ENCODE measurements at regions not wholly inside any gene's neighbourhood (a gene's known extent, or its start where the extent isn't known, plus 50 kb on each side); places are given as distances from the start of the nearest gene placed in this dataset.

DNA sequence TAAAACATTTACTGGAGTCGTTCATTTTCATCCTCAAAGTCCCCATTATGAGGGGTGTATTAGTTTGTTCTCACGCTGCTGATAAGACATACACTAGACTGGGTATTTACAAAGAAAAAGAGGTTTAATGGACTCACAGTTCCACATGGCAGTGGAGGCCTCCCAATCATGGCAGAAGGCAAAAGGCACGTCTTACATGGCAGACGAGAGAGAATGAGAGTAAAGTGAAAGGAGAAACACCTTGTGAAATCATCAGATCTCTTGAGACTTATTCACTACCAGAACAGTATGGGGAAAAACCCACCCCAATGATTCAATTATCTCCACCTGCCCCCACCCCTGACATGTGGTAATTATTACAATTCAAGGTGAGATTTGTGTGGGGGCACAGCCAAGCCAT lies 830.4 kb upstream of the RGS18 start:
- Histone ChIP-seq H3K4me1 (no peaks in the 10 kb centered on the region), H3K27me3 (ENCODE audit: low read depth) (no peaks in the 10 kb centered on the region), H3K9me3 (replicated peaks) (no peaks in the 10 kb centered on the region), H3K4me3 (no peak overlapping the region), H3K27ac (replicated peaks) (no peak overlapping the region), H3K36me3 (no peaks in the 10 kb centered on the region)
- intact Hi-C loops (cut with micrococcal nuclease) = no loop called here
- no peak for DNase-seq
- no peak for TF ChIP-seq CTCF (IDR thresholded peaks at IDR 0.05; ENCODE audit: borderline replicate concordance)

DNA sequence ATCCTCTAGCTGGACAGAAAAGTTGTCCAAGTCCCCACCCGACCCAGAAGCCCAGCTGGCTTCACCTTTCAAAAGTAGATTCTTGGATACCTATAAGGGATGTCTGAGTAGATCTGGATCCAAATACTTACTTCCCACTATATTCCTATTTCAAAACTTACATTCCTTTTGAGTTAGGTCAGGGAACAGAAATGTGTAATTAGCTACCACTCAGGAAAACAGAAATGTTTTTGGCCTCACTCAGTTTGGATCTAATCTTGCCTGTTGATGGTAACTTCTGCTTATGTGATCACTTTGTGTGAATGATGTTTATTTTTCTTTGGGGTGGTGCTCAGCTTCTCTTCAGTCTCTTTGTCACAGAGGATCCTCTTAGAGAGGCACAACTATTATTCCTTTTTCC lies 814.4 kb upstream of the RGS18 start:
- DNase-seq = no peak
- Histone ChIP-seq H3K4me1 (no peaks in the 10 kb centered on the region), H3K4me3 (no peak overlapping the region), H3K9me3 (replicated peaks) (peaks cover 31% of the 10 kb centered on the region), H3K27ac (replicated peaks) (no peak overlapping the region), H3K36me3 (no peaks in the 10 kb centered on the region), H3K27me3 (ENCODE audit: low read depth) (no peaks in the 10 kb centered on the region)
- TF ChIP-seq CTCF (IDR thresholded peaks at IDR 0.05; ENCODE audit: borderline replicate concordance) = no peak
- intact Hi-C loops (cut with micrococcal nuclease) = no loop called here

DNA sequence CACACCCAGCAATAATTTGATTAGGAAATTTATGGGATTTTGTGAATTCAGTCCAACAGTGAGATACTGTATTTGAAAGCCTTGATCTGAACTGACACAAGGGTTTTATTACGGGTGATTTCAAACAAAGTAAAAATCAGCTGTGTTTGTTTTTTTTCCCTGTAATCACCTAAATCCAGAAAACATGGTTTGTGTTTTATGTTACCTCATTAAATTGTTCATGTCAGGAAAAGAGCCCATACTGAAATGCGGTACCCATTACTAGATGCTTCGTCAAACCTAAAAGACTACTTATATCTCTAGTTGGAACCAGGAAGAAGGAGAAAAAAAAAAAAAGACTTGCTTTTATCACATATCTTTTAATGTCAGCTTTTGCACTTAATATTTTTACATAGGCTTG lies 811.9 kb upstream of the RGS18 start:
- Histone ChIP-seq H3K9me3 (replicated peaks) (peaks cover 38% of the 10 kb centered on the region), H3K36me3 (no peaks in the 10 kb centered on the region), H3K27ac (replicated peaks) (no peak overlapping the region), H3K4me1 (no peaks in the 10 kb centered on the region), H3K27me3 (ENCODE audit: low read depth) (no peaks in the 10 kb centered on the region), H3K4me3 (no peak overlapping the region)
- TF ChIP-seq CTCF (IDR thresholded peaks at IDR 0.05; ENCODE audit: borderline replicate concordance) = no peak
- intact Hi-C loops (cut with micrococcal nuclease) = no loop called here
- no peak for DNase-seq

DNA sequence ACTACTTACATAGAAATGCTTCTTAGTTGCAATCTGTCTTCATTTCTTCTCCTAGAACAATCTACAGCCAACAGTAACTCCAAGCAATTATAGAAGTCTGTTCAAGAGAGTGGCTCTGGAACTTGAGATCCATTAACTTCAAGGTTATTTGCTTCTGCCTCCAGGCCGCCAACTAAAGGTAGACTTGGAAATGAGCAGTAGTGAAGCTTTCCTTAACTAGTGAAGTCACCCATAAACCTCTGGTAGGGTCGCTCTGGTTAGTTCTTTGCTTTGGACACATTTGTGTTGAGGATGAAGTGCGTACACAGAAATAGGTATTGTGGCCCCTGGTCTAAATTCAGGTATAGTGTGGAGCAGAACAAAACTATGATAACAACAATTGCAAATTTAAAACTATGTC lies 809.9 kb upstream of the RGS18 start:
- H3K27me3 ChIP-seq (ENCODE audit: low read depth) = no peaks in the 10 kb centered on the region
- H3K27ac ChIP-seq (replicated peaks) = no peak overlapping the region
- no peaks in the 10 kb centered on the region for H3K4me1 ChIP-seq
- no peak for DNase-seq
- no peak for TF ChIP-seq CTCF (IDR thresholded peaks at IDR 0.05; ENCODE audit: borderline replicate concordance)
- intact Hi-C loops (cut with micrococcal nuclease) = no loop called here
- H3K4me3 ChIP-seq = no peak overlapping the region
- H3K36me3 ChIP-seq = no peaks in the 10 kb centered on the region
- H3K9me3 ChIP-seq (replicated peaks) = peaks cover 24% of the 10 kb centered on the region

- no peak for TF ChIP-seq CTCF (IDR thresholded peaks at IDR 0.05; ENCODE audit: borderline replicate concordance)
- Histone ChIP-seq H3K4me1 (no peaks in the 10 kb centered on the region), H3K27me3 (ENCODE audit: low read depth) (no peaks in the 10 kb centered on the region), H3K4me3 (no peak overlapping the region), H3K27ac (replicated peaks) (no peak overlapping the region), H3K36me3 (no peaks in the 10 kb centered on the region), H3K9me3 (replicated peaks) (peaks cover 7% of the 10 kb centered on the region)
- intact Hi-C loops (cut with micrococcal nuclease) = no loop called here
- DNase-seq = no peak
These were observed 807.3 kb upstream of the RGS18 start for GRCh38 chr1:191350938-191351337.

DNA sequence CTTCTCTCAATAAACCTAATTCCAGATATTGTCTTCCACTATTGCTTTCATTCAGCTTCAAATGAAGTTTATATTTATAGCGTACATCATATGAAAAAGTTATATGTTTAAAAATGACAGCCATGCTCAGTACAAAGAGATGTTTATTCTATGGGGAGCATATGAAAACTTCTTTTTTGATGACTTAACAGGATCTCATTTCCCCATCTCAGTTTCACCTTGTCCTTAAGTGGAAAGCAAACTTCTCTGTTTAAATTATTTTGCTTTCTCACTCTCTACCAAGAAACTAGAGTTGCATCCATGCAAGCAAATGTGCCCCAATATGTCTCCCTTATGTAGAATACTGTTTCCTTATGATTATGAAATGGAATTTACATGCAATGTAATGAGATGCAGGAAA lies 799.5 kb upstream of the RGS18 start:
- Histone ChIP-seq H3K9me3 (replicated peaks) (peaks cover under 1% of the 10 kb centered on the region), H3K4me1 (no peaks in the 10 kb centered on the region), H3K36me3 (no peaks in the 10 kb centered on the region), H3K27me3 (ENCODE audit: low read depth) (no peaks in the 10 kb centered on the region), H3K4me3 (no peak overlapping the region), H3K27ac (replicated peaks) (no peak overlapping the region)
- intact Hi-C loops (cut with micrococcal nuclease) = no loop called here
- DNase-seq = no peak
- TF ChIP-seq CTCF (IDR thresholded peaks at IDR 0.05; ENCODE audit: borderline replicate concordance) = no peak

Data from left ventricle myocardium inferior (tissue), 1 donor.